ENCODE measurements at regions not wholly inside any gene's neighbourhood (a gene's known extent, or its start where the extent isn't known, plus 50 kb on each side); places are given as distances from the start of the nearest gene placed in this dataset.

GRCh38 chr3:72548981-72549380 is 299.3 kb downstream of the SHQ1 start:
- H3K27ac Mint-ChIP-seq (ENCODE audit: unreplicated experiment), result no peak overlapping the region
- no peak overlapping the region for H3K4me3 Mint-ChIP-seq (ENCODE audit: unreplicated experiment)
- peaks cover 2% of the 10 kb centered on the region for H3K4me1 Mint-ChIP-seq (ENCODE audit: unreplicated experiment)
- no peaks in the 10 kb centered on the region for H3K36me3 Mint-ChIP-seq (ENCODE audit: unreplicated experiment)
- H3K27me3 Mint-ChIP-seq (ENCODE audit: unreplicated experiment), result peaks cover 3% of the 10 kb centered on the region
- no peak for TF ChIP-seq CTCF (IDR thresholded peaks at IDR 0.05)
- no peaks in the 10 kb centered on the region for H3K9me3 Mint-ChIP-seq (ENCODE audit: unreplicated experiment)
- no peak for DNase-seq (ENCODE audit: extremely low spot score, unreplicated experiment)

DNA sequence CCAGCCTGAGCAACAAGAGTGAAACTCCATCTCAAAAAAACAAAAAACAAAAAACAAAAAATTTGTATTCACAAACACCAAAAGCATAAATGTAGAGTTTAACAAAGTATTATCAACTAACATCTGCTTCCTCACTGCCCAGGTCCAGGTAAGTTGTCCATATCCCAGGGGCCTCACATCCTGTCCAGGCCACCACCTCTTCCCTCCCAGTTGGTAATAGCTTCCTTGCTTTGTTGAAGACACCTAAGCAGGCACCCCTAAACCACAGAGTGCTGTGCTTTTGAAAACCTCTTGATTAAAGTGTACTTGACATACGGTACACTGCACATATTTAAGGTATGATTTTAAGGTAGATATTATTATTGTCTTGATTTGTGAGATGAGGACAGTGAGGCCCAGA is 299.8 kb downstream of the SHQ1 start:
- no peaks in the 10 kb centered on the region for H3K9me3 Mint-ChIP-seq (ENCODE audit: unreplicated experiment)
- H3K36me3 Mint-ChIP-seq (ENCODE audit: unreplicated experiment), result no peaks in the 10 kb centered on the region
- H3K4me3 Mint-ChIP-seq (ENCODE audit: unreplicated experiment), result no peak overlapping the region
- TF ChIP-seq CTCF (IDR thresholded peaks at IDR 0.05), result no peak
- H3K27ac Mint-ChIP-seq (ENCODE audit: unreplicated experiment), result no peak overlapping the region
- DNase-seq (ENCODE audit: extremely low spot score, unreplicated experiment), result no peak
- H3K4me1 Mint-ChIP-seq (ENCODE audit: unreplicated experiment), result peaks cover 2% of the 10 kb centered on the region
- H3K27me3 Mint-ChIP-seq (ENCODE audit: unreplicated experiment), result peaks cover 3% of the 10 kb centered on the region

GRCh38 chr3:72547183-72547582 is 301.1 kb downstream of the SHQ1 start:
- Mint-ChIP-seq H3K4me1 (ENCODE audit: unreplicated experiment) (peaks cover 2% of the 10 kb centered on the region), H3K27me3 (ENCODE audit: unreplicated experiment) (peaks cover 5% of the 10 kb centered on the region), H3K36me3 (ENCODE audit: unreplicated experiment) (no peaks in the 10 kb centered on the region), H3K4me3 (ENCODE audit: unreplicated experiment) (no peak overlapping the region), H3K9me3 (ENCODE audit: unreplicated experiment) (no peaks in the 10 kb centered on the region), H3K27ac (ENCODE audit: unreplicated experiment) (no peak overlapping the region)
- TF ChIP-seq CTCF (IDR thresholded peaks at IDR 0.05), result no peak
- DNase-seq (ENCODE audit: extremely low spot score, unreplicated experiment), result no peak

- no peak overlapping the region for H3K27ac Mint-ChIP-seq (ENCODE audit: unreplicated experiment)
- H3K9me3 Mint-ChIP-seq (ENCODE audit: unreplicated experiment), result no peaks in the 10 kb centered on the region
- no peaks in the 10 kb centered on the region for H3K4me1 Mint-ChIP-seq (ENCODE audit: unreplicated experiment)
Measured at GRCh38 chr3:72544239-72544638, 304.0 kb downstream of the SHQ1 start.

DNA sequence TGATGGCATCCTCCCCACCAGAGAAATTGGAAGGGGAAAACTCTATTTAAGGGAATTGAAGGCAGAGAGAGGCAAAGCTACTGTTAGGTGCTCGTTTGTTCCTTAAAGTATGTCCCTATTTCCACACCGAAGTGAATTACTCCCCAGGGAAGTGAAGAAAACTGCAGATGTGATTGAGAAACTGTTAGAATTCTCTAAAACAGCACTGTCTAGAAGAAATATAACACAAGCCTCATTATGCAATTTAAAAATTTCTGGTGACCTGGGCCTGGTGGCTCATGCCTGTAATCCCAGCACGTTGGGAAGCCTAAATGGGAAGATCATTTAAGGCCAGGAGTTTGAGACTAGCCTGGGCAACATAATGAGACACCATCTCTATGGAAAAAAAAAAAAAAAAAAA is 305.0 kb downstream of the SHQ1 start:
- H3K27me3 Mint-ChIP-seq (ENCODE audit: unreplicated experiment), result peaks cover 8% of the 10 kb centered on the region

More at GRCh38 chr3:72544239-72544638, 304.0 kb downstream of the SHQ1 start:
- H3K4me3 Mint-ChIP-seq (ENCODE audit: unreplicated experiment), result no peak overlapping the region
- no peaks in the 10 kb centered on the region for H3K36me3 Mint-ChIP-seq (ENCODE audit: unreplicated experiment)
- H3K27me3 Mint-ChIP-seq (ENCODE audit: unreplicated experiment), result peaks cover 8% of the 10 kb centered on the region
- no peak for DNase-seq (ENCODE audit: extremely low spot score, unreplicated experiment)
- no peak for TF ChIP-seq CTCF (IDR thresholded peaks at IDR 0.05)

More for the DNA sequence above, 305.0 kb downstream of the SHQ1 start:
- Mint-ChIP-seq H3K36me3 (ENCODE audit: unreplicated experiment) (no peaks in the 10 kb centered on the region), H3K27ac (ENCODE audit: unreplicated experiment) (no peak overlapping the region), H3K9me3 (ENCODE audit: unreplicated experiment) (no peaks in the 10 kb centered on the region), H3K4me3 (ENCODE audit: unreplicated experiment) (no peak overlapping the region), H3K4me1 (ENCODE audit: unreplicated experiment) (no peaks in the 10 kb centered on the region)
- no peak for DNase-seq (ENCODE audit: extremely low spot score, unreplicated experiment)
- TF ChIP-seq CTCF (IDR thresholded peaks at IDR 0.05), result no peak

All from osteocyte (in vitro differentiated cells).